Gastrocnemius medialis (tissue), 4 donors: ENCODE measurements at regions not wholly inside any gene's neighbourhood (a gene's known extent, or its start where the extent isn't known, plus 50 kb on each side); places are given as distances from the start of the nearest gene placed in this dataset.

Experiments used
- ATAC-seq, 2 donors: fragments of 150-250 bp; one replicate each; pipeline ENCODE4 v1.9.1; 2016
- DNase-seq, 2 donors: peaks; one replicate each; pipeline ENCODE4 v3.0.0-alpha.2; 2019
- H3K27ac ChIP-seq, 4 donors: fragments of 200-600 bp; sonication (generic); 1 replicate in 1 of 4; 2 replicates in 3 of 4; pipeline ENCODE4 v1.5.1; 2016 to 2018; ENCODE audit warnings: mild to moderate bottlenecking in 2 of 4, moderate library complexity in 1 of 4
- H3K27me3 ChIP-seq, 3 donors: fragments of 200-600 bp; sonication (generic) in 2 of 3; 1 replicate in 1 of 3; 2 replicates in 2 of 3; pipeline versions ENCODE4 v1.5.1 to v1.6.0; 2016 to 2019; ENCODE audit warnings: mild to moderate bottlenecking in 1 of 3, moderate library complexity in 1 of 3
- H3K36me3 ChIP-seq, 2 donors: fragments of 200-600 bp; sonication (generic) in 1 of 2; one replicate each; pipeline ENCODE4 v1.5.1; 2017 to 2018
- H3K4me1 ChIP-seq, 2 donors: fragments of 200-600 bp; sonication (generic) in 1 of 2; one replicate each; pipeline ENCODE4 v1.5.1; 2016 to 2017; ENCODE audit warnings: mild to moderate bottlenecking in 2 of 2
- H3K4me3 ChIP-seq, 4 donors: fragments of 200-600 bp; sonication (generic) in 3 of 4; 1 replicate in 1 of 4; 2 replicates in 3 of 4; pipeline ENCODE4 v1.5.1; 2016 to 2019; ENCODE audit warnings: mild to moderate bottlenecking in 2 of 4
- H3K9me3 ChIP-seq, 3 donors: fragments of 200-600 bp; sonication (generic) in 2 of 3; 1 replicate in 1 of 3; 2 replicates in 2 of 3; pipeline ENCODE4 v1.5.1; 2016 to 2019
- POLR2A ChIP-seq, 2 donors: fragments of 450-650 bp; IDR thresholded peaks; one replicate each; pipeline ENCODE4 v1.6.1; 2017; ENCODE audit warnings: antibody characterized with exemption in 2 of 2, mild to moderate bottlenecking in 2 of 2, moderate library complexity in 2 of 2
- in situ Hi-C, 4 donors: fragments of 200-750 bp; cut with MboI; loops; one replicate each; pipeline versions ENCODE4 v1.15.0 to v1.8.0; 2017; ENCODE audit warnings: low sequenced_read_pairs in 4 of 4
- intact Hi-C: fragments of 100-400 bp; cut with DNase I; formaldehyde crosslinking; loops from one replicate; pipeline ENCODE4 v1.15.1; 2023; ENCODE audit warnings: low total_unique reads
- TF ChIP-seq, protein P1 (sequence below), 5 experiments: fragments of 450-650 bp in 3 of 5; fragments of 200-600 bp in 2 of 5; sonication (generic) in 2 of 5; IDR thresholded peaks in 4 of 5; conservative IDR thresholded peaks in 1 of 5; 1 replicate in 4 of 5; 2 replicates in 1 of 5; pipeline ENCODE4 v1.5.1; 2016 to 2019; ENCODE audit warnings: antibody characterized with exemption in 5 of 5, mild to moderate bottlenecking in 3 of 5, moderate library complexity in 3 of 5

DNA sequence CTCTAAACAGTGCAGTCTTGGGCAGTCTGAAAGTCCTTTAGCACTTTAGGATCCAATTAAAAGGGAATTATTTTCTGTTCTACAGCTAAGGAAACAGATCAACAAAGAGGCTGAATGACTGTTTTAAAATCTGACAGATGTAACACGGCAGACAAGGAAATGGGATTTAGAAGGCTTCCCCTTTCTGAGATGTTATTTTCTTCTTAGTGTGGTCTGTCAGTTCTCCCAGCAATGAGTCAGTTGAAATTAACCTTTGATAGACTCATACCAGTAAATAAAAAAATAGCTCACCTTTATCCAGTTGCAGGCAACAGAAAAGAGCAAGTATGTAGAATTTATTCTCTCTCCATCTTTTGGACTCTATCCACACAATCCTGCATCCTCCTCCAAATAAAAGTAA lies 98.1 kb downstream of the NEDD1 start:
- ATAC-seq (no peak), DNase-seq (no peak)
- Histone ChIP-seq H3K36me3 (no peaks in the 10 kb centered on the region), H3K27ac (no peak overlapping the region), H3K4me1 (no peaks in the 10 kb centered on the region), H3K27me3 (no peaks in the 10 kb centered on the region), H3K4me3 (no peak overlapping the region), H3K9me3 (no peaks in the 10 kb centered on the region)
- TF ChIP-seq POLR2A (IDR thresholded peaks at IDR 0.05), result no peak
- TF ChIP-seq, protein P1, sequence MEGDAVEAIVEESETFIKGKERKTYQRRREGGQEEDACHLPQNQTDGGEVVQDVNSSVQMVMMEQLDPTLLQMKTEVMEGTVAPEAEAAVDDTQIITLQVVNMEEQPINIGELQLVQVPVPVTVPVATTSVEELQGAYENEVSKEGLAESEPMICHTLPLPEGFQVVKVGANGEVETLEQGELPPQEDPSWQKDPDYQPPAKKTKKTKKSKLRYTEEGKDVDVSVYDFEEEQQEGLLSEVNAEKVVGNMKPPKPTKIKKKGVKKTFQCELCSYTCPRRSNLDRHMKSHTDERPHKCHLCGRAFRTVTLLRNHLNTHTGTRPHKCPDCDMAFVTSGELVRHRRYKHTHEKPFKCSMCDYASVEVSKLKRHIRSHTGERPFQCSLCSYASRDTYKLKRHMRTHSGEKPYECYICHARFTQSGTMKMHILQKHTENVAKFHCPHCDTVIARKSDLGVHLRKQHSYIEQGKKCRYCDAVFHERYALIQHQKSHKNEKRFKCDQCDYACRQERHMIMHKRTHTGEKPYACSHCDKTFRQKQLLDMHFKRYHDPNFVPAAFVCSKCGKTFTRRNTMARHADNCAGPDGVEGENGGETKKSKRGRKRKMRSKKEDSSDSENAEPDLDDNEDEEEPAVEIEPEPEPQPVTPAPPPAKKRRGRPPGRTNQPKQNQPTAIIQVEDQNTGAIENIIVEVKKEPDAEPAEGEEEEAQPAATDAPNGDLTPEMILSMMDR (IDR thresholded peaks at IDR 0.05 in 4 of 5, conservative IDR thresholded peaks at IDR 0.05 in 1 of 5), result no peak
- in situ Hi-C loops, result no loop called here
- intact Hi-C loops, result no loop called here

- H3K27me3 ChIP-seq, result no peaks in the 10 kb centered on the region
- no peaks in the 10 kb centered on the region for H3K36me3 ChIP-seq
- no peaks in the 10 kb centered on the region for H3K9me3 ChIP-seq
- no peak for DNase-seq
- no peaks in the 10 kb centered on the region for H3K4me1 ChIP-seq
- H3K27ac ChIP-seq, result no peak overlapping the region
- intact Hi-C loops (no loop called here), in situ Hi-C loops (no loop called here)
- ATAC-seq, result no peak
- no peak overlapping the region for H3K4me3 ChIP-seq
- no peak for TF ChIP-seq POLR2A (IDR thresholded peaks at IDR 0.05)
- TF ChIP-seq, protein P1 (IDR thresholded peaks at IDR 0.05 in 4 of 5, conservative IDR thresholded peaks at IDR 0.05 in 1 of 5), result no peak
These were observed 98.6 kb downstream of the NEDD1 start for GRCh38 chr12:97005646-97006045.

GRCh38 chr12:97006585-97006984 lies 99.5 kb downstream of the NEDD1 start:
- Histone ChIP-seq H3K9me3 (no peaks in the 10 kb centered on the region), H3K27ac (no peak overlapping the region), H3K4me3 (no peak overlapping the region), H3K4me1 (no peaks in the 10 kb centered on the region), H3K27me3 (no peaks in the 10 kb centered on the region), H3K36me3 (no peaks in the 10 kb centered on the region)
- no peak for TF ChIP-seq POLR2A (IDR thresholded peaks at IDR 0.05)
- TF ChIP-seq, protein P1 (IDR thresholded peaks at IDR 0.05 in 4 of 5, conservative IDR thresholded peaks at IDR 0.05 in 1 of 5), result no peak
- in situ Hi-C loops, result no loop called here
- intact Hi-C loops, result no loop called here
- DNase-seq (no peak), ATAC-seq (no peak)

DNA sequence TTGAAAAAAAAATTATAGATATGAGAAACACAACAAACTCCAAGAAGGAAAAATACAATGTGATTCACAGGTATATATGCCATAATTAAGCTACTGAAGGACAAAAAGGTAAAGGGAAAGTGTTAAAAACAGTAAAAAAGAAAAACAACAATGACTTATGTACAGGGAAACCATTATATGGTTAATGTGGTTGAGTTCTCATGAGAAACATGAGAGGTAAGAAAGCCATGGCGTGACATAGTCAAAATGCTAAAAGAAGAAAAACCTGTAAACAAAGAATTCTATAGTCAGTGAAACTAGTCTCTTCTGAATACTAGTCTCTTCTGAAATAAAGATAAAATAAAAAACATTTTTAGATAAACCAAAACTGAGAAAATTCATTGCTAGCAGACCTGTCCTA lies 109.1 kb downstream of the NEDD1 start:
- intact Hi-C loops, result no loop called here
- in situ Hi-C loops, result no loop called here
- no peak overlapping the region for H3K4me3 ChIP-seq
- DNase-seq (no peak), ATAC-seq (no peak)
- no peak overlapping the region for H3K27ac ChIP-seq
- no peaks in the 10 kb centered on the region for H3K9me3 ChIP-seq
- TF ChIP-seq, protein P1 (IDR thresholded peaks at IDR 0.05 in 4 of 5, conservative IDR thresholded peaks at IDR 0.05 in 1 of 5), result no peak
- TF ChIP-seq POLR2A (IDR thresholded peaks at IDR 0.05), result no peak
- H3K27me3 ChIP-seq, result no peaks in the 10 kb centered on the region
- H3K36me3 ChIP-seq, result no peaks in the 10 kb centered on the region
- no peaks in the 10 kb centered on the region for H3K4me1 ChIP-seq

DNA sequence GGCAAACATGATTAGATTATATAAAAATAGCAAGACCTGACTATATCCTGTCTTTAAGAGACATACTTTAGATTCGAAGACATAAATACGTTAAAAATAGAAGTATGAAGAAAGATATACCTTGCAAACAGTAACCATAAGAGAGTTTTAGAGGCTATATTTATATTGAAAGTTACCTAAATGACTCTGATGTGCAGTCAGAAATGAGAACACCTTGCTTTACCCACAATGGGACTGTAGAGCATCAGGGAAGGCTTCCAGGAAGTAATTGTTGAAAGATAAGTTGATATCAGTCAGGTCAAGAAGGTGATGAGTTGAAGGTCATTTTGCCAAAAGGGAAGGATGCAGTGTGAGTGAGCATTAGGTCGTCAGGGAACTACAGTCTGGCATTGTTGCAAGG lies 110.2 kb downstream of the NEDD1 start:
- H3K9me3 ChIP-seq, result no peaks in the 10 kb centered on the region
- no peaks in the 10 kb centered on the region for H3K4me1 ChIP-seq
- no peaks in the 10 kb centered on the region for H3K36me3 ChIP-seq
- ATAC-seq (no peak), DNase-seq (no peak)
- TF ChIP-seq POLR2A (IDR thresholded peaks at IDR 0.05), result no peak
- TF ChIP-seq, protein P1 (IDR thresholded peaks at IDR 0.05 in 4 of 5, conservative IDR thresholded peaks at IDR 0.05 in 1 of 5), result no peak
- in situ Hi-C loops (no loop called here), intact Hi-C loops (no loop called here)
- H3K27me3 ChIP-seq, result no peaks in the 10 kb centered on the region
- no peak overlapping the region for H3K27ac ChIP-seq
- H3K4me3 ChIP-seq, result no peak overlapping the region
